Transverse colon (tissue), 4 donors: ENCODE measurements at regions not wholly inside any gene's neighbourhood (a gene's known extent, or its start where the extent isn't known, plus 50 kb on each side); places are given as distances from the start of the nearest gene placed in this dataset.

Source experiments
- CTCF ChIP-seq, 5 experiments: fragments of 200-600 bp in 3 of 5; fragments of 450-650 bp in 2 of 5; sonication (generic) in 3 of 5; IDR thresholded peaks; 1 replicate in 2 of 5; 2 replicates in 3 of 5; pipeline ENCODE4 v1.5.1; 2016 to 2017; ENCODE audit warnings: antibody characterized with exemption in 5 of 5, inconsistent platforms in 3 of 5, mild to moderate bottlenecking in 2 of 5, moderate library complexity in 1 of 5
- POLR2A ChIP-seq: fragments of 450-650 bp; IDR thresholded peaks from one replicate; pipeline ENCODE4 v1.6.1; 2016; ENCODE audit warnings: antibody characterized with exemption, mild to moderate bottlenecking, moderate library complexity
- POLR2AphosphoS5 ChIP-seq, 3 donors: sonication (generic); formaldehyde crosslinking; IDR thresholded peaks; one replicate each; pipeline ENCODE4 v1.6.1; 2016; ENCODE audit warnings: antibody characterized with exemption in 3 of 3

- TF ChIP-seq CTCF (IDR thresholded peaks at IDR 0.05) = no peak
- no peak for TF ChIP-seq POLR2AphosphoS5 (IDR thresholded peaks at IDR 0.05)
- TF ChIP-seq POLR2A = no peak
These were observed 250.9 kb upstream of the SYT10 start for GRCh38 chr12:33690562-33690961.
